GM19372 (cell line): ENCODE measurements at regions not wholly inside any gene's neighbourhood (a gene's known extent, or its start where the extent isn't known, plus 50 kb on each side); places are given as distances from the start of the nearest gene placed in this dataset.

Source experiments
- ATAC-seq: cut with Tn5 transposase; IDR thresholded peaks from one replicate; pipeline ENCODE4 v1.9.1; 2021; ENCODE audit warnings: mild to moderate bottlenecking, low read depth, moderate library complexity; ENCODE audit not compliant: unreplicated experiment

DNA sequence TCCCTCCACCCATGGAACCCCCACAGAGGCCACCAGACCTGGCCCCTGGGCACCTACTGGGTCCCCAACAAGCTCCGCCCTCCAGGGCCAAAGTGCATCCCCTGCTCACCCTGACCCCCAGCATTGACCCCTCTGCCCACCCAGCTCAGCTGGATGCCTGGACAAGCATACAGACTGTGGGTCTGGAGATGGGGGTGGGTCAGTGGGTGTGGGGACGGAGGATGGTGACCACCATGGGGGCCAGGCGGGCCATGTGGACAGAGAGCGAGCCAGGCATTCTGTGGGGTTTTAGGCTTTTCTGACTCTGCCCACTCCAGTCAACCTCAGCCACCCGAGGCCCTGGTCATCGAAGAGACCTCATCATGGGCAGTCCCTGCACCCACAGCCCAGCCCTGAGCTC, 183.7 kb downstream of the BRD1 start:
- ATAC-seq, result no peak

DNA sequence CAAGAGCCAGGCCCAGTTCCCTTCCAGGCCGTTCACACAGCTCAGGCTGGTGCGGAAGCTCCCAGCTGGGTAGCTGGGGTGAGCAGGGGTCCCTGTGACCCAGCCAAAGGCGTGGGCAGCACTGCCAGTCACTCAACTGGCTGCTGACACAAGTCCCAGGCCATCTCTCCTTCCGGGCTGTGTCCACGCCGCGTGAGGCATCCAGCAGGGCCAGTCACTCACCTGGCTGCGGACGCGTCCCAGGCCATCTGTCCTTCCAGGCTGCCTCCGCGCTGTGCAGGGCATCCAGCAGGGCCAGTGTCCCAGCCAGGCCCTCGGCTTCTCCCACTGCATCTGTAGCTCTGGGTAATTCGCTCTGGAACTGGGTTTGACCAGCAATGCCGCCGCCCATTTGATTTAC, 184.2 kb downstream of the BRD1 start:
- ATAC-seq, result no peak

DNA sequence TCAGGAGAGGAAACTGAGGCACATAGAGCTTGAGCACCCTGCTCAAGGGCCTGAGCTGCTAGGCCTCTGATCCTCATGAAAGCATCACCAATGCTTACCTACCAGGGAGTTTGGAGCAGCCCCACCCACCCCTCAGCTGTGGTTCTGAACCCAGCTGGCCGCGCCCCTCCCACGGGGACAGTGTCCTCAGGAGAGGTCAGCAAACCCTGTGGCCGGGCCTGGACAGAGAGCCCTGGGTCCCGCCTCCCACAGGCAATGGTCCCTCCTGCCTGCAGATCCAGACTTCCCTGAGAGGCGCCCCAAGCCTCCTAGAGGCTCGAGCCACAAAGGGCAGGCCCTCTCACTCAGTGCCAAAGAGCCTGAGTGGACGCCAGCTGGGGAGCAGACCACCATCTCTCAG, 184.9 kb downstream of the BRD1 start:
- ATAC-seq, result no peak

DNA sequence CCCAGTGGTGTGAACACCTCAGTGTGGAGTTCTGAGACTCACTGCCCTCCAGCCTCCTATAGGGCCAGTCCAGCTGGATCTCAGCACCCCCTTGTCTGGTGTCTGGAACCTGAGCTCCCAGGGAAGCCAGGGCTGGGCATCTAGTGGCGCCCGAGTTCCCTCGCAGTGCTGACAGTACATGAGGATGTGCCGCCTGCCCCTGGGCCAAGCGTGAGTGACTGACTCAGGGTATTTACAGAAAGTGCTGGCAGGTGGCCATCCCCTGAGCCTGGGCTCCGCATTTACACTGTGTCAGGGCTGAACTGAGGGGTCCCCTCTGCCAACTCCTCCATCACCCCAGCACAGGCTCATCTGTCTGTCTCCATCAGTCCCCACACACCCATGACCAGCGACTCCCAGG, 185.3 kb downstream of the BRD1 start:
- ATAC-seq, result no peak

DNA sequence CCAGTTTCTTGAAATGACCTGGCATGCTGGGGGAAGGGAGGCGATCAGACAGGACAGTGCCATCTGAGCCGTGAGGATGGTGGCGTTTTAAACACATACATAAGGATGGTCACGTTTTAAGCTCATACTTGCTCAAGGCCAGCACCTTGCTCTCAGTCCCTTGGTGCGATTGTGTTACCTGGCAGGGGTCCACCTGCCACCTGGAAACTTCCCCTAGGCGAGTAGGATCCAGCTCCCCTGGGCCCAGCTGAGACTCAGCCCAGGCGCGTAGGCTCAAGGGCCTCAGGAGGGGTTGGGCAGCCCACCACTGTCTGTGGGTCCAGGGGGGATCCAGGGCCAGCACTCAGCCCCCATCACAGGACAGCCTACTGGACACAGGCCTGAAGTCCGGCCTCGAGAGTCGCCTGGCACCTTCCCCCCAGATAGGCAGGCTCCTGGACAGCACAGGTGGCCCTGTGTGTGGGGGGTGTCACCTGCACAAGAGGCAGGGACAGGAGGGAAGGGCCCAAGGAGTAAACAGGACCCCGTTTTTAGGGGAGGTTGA, 185.8 kb downstream of the BRD1 start:
- no peak for ATAC-seq

DNA sequence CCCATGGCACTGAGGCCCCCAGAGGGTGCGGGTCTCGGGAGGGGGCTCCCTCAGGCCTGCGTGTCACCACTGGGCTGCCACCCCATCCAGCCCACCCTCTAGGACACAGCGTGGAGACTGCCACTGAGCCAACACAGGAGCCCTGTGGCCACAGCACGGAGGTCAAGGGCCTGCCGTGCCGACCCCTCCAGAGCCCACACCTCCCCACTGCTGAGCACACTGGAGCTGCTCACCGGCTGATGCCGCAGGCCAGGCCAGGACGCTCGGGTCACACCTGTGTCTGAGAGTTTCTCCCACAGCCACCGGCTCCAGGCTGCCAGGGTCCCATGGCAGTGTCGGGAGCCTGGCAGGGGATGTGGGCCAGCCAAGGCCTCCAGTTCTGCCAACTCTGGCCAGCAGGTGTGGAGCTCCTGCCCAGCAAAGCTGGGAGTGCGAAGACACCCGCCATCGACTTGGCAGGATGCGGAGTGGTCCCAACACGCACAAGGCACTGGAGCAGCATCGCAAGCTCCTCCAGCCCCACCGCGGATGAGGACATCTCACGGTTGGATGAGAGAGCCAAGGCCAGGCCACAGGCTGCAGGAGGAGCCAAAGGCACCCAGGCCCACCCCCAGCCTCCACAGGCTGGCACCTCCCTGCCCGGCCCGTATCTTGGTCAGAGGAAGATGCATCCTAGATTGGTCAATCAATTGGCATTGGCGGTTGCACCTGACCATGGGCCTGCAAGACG, 187.1 kb downstream of the BRD1 start:
- ATAC-seq, result no peak

DNA sequence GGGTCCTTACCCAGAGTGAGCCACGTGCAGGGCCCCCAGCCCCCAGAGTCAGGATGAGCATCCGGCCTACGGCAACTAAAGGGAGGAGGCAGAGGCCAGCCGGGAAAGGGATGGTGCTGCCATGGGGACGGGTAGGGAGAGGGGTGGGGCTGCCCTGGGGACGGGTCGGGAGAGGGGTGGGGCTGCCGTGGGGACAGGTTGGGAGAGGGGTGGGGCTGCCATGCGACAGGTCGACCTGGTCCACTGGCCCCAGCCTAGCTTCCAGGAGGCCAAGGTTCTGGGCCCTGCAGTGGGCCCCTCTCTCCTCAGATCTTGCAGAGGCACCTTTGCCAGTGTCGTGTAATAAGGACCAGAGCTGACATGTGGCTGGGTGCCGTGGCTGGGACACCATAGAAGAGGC, 187.7 kb downstream of the BRD1 start:
- no peak for ATAC-seq

DNA sequence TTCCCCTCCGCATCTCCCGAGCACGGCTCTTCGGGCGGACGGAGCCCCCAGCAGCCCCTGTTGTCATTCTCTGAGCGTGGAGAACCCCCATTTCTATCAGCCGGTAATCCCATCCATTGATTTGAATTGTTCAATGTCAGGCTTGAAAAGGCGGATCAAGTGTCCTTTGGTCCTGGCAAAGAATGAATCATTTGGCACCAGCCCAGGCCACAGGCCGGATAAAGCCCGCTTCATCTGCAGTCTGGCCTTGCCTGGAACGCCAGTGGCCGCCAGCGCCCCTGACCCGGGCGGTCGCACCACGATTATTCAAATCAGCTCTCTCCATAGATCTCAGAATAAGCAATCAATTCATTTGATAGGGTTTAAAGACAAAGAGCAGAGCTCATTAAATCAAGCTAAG, 188.9 kb downstream of the BRD1 start:
- no peak for ATAC-seq

DNA sequence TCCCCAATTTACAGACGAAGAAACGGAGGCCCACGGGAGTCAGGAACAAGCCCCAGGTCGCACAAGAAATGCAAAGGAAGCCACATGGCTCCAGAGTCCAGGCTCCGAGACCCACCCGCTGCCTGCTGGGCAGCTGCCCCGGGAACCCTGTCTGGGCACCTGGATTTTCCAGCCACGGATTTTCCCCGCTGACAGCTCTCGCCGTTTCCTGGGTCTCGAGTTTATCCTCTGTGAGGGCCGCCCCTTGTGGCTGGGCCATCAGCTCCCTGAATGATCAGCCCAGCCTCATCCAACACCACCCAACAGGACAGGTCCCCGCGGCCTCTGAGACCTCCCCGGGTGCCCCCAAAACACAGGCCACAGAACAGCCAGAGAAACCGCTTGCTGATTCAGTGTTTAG, 189.7 kb downstream of the BRD1 start:
- ATAC-seq, result no peak

DNA sequence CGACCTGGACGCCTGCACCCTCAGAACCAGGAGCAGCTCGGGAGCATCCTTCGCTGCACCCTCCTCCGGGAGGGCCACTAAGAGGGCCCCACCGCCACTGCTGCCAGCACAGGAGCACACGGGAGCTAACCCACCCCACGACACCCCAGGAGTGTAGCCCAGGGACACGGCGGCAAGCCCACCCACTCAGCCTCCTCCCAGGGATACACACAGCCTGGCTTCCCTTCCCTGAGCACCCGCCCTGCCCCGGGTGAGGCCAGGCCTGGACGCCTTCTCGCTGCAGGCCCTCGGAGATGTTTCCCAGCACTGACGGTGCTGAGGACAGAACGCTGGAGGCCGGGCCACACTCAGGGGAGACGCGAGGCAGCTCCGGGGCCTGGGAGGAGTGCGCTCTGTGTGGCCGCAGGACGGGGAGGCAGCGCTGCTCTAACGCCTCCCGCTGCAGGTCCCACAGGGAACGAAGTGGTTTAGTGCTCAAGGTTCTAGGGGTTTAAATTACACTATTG, 190.4 kb downstream of the BRD1 start:
- no peak for ATAC-seq

DNA sequence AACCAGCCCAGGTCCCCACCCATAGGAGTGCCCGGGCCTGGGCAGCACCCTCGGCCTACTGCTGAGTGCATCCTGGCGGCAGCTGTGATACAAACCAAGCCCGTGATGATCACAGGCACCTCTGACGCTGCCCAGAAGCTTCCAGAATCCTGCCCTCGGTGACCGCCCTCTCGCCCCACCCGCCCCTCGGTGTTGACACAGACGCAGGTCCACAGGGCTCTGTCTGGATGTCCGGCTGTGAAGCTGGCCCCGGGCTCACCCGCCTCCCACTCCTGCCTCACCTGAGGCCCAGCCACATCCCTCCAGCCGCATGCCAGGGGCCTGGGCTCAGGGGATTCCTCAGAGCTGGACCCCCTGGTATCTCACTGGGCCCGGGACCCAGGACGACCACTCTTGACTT, 191.0 kb downstream of the BRD1 start:
- no peak for ATAC-seq

DNA sequence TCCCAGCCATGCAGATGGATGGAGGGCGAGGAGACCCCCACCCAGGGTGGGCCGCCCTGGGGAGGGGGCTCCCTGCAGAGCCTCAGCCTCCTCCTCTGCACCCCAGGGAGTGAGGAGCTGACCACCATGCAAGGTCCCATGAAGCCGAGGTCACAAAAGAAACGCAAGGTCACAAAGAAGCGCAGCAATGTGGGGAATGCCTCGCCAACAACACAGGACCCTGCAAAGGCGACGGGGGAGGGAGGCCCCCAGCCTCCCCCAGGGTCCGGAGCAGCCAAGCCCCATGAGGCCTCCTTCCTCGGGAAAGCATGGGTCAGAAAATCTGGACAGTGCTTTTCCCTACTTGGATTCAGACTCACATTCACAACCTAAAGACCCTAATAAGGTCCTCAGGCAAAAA, 191.5 kb downstream of the BRD1 start:
- no peak for ATAC-seq

DNA sequence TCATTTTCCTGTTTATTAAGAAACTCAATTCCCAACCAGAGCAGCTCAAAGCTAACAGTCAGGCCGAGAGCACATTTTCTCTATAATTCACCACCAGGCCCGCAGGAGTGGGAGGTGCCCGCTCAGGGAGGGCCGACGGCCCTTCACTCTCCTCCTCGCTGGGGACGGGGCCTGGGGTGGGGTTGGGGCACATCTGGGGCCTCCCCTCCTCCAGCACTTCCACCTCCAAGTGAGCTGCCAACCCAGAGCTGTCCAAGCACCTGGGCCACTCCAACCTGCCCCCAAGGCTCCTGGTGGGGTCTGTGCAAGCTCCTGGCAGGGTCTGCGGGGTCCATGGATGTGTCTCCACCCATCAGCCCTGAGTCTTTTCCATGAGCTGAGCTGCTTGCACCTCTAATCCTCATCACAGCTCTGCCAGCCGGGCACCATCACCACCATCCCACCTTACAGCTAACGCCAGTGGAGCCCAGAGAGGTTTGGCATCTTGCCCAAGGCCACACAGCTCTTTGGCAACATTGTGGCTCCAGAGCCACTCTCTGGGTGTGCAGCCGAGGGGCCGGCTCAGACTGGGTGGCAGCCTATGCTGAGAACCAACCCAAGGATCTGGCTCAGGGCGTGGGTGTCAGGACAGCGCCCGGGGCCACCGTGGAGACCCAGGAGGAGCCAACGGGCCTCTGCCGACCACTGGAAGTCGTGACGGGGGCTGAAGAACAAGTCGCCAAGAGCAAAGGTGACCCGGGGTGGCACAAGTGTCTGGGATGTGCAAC, 193.5 kb downstream of the BRD1 start:
- ATAC-seq, result no peak

DNA sequence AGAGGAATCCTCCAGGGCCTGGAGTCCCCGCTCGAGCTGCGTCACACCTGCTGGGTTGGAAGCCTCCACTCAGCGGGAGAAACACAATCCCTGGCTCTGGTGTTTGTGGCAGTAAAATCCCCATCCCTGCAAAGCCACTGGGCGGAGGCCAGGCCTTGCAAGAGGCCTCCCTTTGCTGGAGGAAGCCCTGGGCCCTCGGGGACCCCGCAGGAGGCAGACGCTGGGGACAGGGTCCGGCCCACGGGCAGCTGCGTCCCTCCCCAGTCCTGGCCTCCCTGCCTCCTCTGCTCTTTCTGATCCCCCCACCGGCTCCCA, 194.7 kb downstream of the BRD1 start:
- no peak for ATAC-seq

DNA sequence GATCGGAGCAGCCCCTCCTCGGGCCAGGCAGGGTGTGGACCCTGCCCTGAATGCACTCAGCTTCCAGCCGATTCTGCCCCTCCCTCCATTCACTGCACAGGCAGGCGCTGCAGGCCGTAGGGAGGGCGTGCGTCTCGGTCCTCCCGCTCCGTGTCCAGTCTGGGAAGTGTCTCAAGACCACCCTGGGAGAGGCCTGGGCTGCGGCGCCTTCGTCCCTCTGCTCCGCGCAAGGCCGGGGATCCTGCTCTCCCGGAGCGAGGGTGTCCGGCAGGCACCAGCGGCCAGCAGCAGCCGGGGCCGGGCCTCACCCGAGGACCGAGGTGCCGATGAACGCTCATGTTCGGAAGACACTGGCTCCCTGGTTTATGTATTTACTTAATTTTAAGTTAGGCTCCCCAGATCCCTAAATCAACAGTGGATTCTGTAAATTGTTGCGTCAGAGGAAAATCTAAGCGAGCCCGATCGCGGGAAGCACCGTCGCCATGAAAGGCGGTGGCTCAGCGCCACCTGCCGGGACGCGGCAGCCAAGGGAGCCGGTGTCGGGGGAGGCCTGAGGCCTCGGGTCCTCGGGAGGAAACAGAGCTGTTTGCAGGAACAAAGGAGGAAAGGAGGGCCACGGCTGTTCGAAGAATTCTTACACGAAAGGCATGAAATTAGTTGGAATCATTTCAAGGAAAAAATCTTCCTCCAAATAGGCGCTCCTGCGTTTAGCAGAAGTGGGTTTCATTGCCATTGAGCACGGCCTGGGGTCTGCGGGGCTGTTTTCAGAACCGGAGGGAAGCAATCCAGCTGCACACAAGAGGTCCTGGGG, 195.3 kb downstream of the BRD1 start:
- ATAC-seq, result no peak

DNA sequence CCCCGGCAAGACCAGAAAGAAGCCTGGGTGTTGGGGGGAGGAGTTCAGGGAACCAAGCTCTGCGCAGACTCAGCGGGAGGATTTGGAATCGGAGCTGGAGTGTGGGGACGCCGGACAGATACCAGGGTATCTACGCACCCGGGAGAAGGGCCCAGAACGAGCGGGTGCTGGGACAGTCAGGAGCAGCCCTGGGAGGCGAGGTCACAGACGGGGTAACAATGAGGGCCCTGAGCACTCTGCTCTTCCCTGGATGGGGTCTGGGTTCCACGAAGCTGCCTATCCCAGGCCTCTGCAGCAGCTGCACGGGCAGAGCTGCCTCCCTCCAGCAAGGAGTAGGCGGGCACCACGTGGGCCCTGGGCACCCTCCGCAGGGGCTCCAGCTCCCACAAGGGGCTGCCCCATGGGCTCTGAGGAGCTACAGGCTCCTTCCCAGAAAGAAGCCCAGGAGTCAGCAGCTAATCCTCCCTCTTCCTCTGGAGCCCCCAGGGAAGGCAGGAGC, 197.2 kb downstream of the BRD1 start:
- ATAC-seq, result no peak

DNA sequence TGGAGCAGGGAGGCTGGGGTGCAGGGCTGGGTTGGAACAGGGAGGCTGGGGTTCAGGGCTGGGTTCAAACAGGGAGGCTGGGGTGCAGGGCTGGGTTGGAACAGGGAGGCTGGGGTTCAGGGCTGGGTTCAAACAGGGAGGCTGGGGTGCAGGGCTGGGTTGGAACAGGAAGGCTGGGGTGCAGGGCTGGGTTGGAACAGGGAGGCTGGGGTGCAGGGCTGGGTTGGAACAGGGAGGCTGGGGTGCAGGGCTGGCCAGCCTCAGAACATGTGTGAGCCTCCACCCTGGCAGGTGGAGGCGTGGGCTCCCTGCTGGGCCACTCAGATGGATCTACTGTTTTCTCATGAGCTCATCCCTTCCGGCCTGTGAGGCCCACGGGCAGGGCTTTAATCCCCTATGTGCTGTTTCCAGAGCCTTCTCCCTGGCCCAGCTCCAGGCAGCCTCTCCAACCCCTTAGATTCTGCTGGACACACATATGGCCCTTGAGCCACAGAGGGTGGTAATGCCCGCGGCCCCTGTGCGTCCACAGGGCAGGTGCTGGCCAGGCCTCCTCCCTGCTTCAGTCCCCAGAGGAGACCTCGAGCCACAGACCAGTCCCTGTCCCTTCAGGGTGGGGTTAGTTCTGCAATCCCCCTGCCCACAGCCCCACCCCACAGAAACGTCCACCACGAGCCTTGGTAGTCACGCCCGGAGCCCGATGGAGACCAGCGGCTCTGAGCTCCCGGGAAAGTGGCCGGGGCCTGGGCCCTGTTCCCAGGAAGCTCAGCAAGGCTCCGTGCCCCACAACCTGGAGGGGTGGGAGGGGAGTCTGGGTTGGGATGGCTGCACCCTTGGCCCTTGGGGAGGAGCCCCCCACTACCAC, 197.9 kb downstream of the BRD1 start:
- ATAC-seq, result no peak

DNA sequence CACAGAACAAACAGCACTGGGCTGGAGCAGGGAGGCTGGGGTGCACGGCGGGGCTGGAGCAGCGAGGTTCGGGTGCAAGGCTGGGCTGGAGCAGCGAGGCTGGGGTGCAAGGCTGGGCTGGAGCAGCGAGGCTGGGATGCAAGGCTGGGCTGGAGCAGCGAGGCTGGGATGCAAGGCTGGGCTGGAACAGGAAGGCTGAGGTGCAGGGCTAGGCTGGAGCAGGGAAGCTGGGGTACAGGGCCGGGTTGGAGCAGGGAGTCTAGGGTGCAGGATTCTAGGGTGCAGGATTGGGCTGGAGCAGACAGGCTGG, 198.5 kb downstream of the BRD1 start:
- no peak for ATAC-seq

DNA sequence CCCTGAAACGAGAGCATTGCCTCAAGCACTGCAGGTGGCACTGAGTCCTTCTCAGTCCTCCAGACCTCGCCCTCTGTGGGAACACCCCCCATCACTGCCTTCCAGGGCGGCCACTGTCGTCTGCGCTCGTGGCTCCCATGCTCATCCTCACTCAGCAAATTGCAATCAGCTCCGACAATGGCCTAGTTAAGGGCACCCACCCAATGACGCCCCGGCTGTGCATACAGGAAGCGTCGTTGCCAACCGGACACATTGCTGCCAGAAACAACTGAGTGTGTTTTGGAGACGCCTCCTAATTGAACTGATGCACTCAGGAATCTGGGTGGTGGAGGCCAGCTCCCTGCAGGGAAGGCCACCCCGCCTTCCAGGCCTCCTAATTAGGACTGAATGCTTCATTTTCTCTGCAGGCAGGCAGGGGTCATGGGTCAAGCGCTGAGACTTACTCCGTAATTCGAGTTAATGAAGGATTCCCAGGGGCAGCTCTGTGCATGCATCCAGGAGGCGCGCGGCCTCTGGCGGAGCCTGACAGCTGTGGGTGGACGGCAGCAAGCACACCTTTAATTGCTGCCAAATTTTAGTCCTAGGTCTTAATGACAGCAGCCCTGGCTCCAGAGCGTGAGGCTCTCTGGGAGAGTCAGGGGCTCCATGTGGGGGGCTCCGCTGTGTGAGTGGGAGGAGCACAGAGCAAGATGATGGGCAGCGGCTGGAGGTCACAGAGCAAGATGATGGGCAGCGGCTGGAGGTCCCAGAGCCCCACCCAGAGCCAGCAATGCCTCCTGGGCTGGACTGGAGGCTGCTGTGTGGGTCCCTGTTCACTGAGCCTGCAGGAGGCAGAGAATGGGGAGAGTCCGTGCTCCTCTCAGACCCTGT, 199.0 kb downstream of the BRD1 start:
- no peak for ATAC-seq
